Nephron (organoid): ENCODE measurements at regions not wholly inside any gene's neighbourhood (a gene's known extent, or its start where the extent isn't known, plus 50 kb on each side); places are given as distances from the start of the nearest gene placed in this dataset.

Experiments
- H3K27ac Mint-ChIP-seq, 3 experiments: 2 replicates each; pipeline ENCODE4 v1.8.0; 2020; ENCODE audit warnings: mixed read lengths in 3 of 3, mild to moderate bottlenecking in 2 of 3, moderate library complexity in 1 of 3
- H3K27me3 Mint-ChIP-seq: 2 replicates; pipeline ENCODE4 v1.8.0; 2021; ENCODE audit warnings: low read depth, mild to moderate bottlenecking, moderate library complexity, mixed read lengths
- H3K36me3 Mint-ChIP-seq: 2 replicates; pipeline ENCODE4 v1.8.0; 2020; ENCODE audit warnings: low read depth, mixed read lengths
- H3K4me1 Mint-ChIP-seq: 2 replicates; pipeline ENCODE4 v1.8.0; 2020; ENCODE audit warnings: mixed read lengths
- H3K4me3 Mint-ChIP-seq, 3 experiments: 2 replicates each; pipeline ENCODE4 v1.8.0; 2020; ENCODE audit warnings: mild to moderate bottlenecking in 3 of 3, mixed read lengths in 3 of 3, moderate library complexity in 2 of 3
- H3K9me3 Mint-ChIP-seq: 2 replicates; pipeline ENCODE4 v1.8.0; 2020; ENCODE audit warnings: mixed read lengths
- TF ChIP-seq, protein P1 (sequence below), 3 experiments: fragments of 200-600 bp; sonication (generic); IDR thresholded peaks; one replicate each; pipeline ENCODE4 v1.5.0; 2021; ENCODE audit warnings: antibody characterized with exemption in 3 of 3; ENCODE audit not compliant: unreplicated experiment in 3 of 3

DNA sequence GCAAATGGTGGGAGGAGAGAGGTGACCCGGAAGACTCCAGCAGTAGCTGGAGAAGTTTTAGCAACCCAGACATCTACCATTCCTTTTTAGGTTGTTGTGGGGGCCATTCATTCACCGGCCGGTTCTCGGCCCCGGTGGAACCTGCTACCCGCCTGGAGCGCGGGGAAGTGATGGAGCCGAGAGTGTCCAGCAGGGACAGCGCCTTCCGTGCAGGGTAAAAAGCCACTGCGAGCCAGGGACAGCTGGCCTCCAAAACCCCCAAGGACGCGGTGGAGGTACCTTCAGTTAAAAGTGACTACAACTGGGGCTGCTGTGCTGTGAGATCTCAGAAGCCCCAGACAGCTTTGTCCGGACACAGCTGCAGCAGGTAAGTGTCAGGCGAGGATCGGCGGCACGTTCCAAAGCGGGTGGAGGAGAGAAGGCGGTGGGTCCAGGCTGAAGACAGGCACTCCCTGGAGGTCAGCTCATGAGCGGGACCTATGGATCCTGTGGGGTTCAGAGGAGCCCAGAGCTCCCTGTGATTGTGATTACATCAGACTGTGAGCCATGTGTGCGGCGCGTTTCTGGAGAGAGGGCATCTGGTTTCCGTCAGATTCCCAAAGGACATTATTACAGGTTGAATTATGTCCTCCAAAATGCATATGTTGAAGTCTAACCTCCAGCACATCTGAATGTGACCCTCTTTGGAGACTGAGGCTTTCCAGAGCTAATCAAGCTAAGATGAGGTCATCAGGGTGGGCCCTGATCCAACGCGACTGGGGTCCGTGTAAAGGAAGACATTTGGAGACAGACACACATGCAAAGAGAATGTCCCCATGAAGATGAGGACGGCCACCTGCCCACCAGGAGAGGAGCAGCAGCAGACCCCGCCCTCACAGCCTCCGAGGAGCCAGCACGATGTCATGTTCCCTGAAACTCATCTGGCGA, 276.3 kb downstream of the EIPR1 start:
- Mint-ChIP-seq H3K4me1 (peaks cover 41% of the 10 kb centered on the region), H3K27ac (peak overlapping the region in 2 of 3 experiments; percentile 46 to 55), H3K9me3 (no peaks in the 10 kb centered on the region), H3K4me3 (no peak overlapping the region), H3K36me3 (no peaks in the 10 kb centered on the region), H3K27me3 (peaks cover 10% of the 10 kb centered on the region)
- TF ChIP-seq, protein P1, sequence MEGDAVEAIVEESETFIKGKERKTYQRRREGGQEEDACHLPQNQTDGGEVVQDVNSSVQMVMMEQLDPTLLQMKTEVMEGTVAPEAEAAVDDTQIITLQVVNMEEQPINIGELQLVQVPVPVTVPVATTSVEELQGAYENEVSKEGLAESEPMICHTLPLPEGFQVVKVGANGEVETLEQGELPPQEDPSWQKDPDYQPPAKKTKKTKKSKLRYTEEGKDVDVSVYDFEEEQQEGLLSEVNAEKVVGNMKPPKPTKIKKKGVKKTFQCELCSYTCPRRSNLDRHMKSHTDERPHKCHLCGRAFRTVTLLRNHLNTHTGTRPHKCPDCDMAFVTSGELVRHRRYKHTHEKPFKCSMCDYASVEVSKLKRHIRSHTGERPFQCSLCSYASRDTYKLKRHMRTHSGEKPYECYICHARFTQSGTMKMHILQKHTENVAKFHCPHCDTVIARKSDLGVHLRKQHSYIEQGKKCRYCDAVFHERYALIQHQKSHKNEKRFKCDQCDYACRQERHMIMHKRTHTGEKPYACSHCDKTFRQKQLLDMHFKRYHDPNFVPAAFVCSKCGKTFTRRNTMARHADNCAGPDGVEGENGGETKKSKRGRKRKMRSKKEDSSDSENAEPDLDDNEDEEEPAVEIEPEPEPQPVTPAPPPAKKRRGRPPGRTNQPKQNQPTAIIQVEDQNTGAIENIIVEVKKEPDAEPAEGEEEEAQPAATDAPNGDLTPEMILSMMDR (IDR thresholded peaks at IDR 0.05; ENCODE audit: unreplicated experiment in 3 of 3) = no peak

DNA sequence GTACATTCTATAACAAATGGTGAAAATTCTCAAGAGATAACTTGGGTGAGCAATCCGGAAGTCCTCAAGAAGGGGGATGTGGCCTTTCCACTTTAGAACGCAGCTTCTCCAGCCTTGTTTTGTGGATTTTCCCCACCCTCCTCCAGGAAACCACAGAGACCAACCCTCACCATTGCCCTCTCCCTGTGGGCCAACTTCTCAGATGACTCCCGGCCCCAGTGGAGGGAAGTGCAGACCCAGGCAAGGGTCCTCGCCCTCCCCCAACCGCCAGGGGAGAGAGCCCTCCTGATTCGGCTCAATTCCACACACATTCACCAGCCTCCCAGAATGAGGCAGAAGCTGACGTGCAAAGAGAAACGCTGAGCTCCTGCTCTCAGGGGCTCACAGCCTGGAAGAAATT, 277.2 kb downstream of the EIPR1 start:
- no peaks in the 10 kb centered on the region for H3K36me3 Mint-ChIP-seq
- no peak overlapping the region for H3K4me3 Mint-ChIP-seq
- H3K9me3 Mint-ChIP-seq = no peaks in the 10 kb centered on the region

DNA sequence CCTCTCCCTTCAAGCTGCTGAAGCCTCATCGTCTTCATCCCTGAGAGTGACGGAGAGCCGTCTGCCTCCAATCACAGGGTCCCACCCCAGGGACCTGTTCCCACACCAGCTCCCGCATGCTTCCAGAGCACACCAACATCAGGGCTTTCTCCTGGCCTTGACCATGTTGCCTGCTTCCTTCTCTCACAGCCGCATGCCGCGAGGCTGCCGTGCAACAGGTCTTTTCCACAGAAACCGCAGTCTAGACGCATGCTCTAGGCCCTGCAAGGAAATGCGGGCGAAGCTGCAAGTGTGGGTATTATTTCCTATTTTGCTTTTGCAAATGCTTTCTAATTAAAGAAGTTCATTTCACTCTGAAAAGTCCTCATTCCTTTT, 277.8 kb downstream of the EIPR1 start:
- Mint-ChIP-seq H3K27me3 (peaks cover 10% of the 10 kb centered on the region), H3K27ac (no peak overlapping the region), H3K4me3 (no peak overlapping the region), H3K9me3 (no peaks in the 10 kb centered on the region), H3K36me3 (no peaks in the 10 kb centered on the region), H3K4me1 (peaks cover 30% of the 10 kb centered on the region)
- TF ChIP-seq, protein P1 (IDR thresholded peaks at IDR 0.05; ENCODE audit: unreplicated experiment in 3 of 3) = no peak

More for the DNA sequence above, 277.2 kb downstream of the EIPR1 start:
- no peak overlapping the region for H3K27ac Mint-ChIP-seq
- TF ChIP-seq, protein P1 (IDR thresholded peaks at IDR 0.05; ENCODE audit: unreplicated experiment in 3 of 3) = no peak
- H3K4me1 Mint-ChIP-seq = peaks cover 35% of the 10 kb centered on the region
- peaks cover 10% of the 10 kb centered on the region for H3K27me3 Mint-ChIP-seq

DNA sequence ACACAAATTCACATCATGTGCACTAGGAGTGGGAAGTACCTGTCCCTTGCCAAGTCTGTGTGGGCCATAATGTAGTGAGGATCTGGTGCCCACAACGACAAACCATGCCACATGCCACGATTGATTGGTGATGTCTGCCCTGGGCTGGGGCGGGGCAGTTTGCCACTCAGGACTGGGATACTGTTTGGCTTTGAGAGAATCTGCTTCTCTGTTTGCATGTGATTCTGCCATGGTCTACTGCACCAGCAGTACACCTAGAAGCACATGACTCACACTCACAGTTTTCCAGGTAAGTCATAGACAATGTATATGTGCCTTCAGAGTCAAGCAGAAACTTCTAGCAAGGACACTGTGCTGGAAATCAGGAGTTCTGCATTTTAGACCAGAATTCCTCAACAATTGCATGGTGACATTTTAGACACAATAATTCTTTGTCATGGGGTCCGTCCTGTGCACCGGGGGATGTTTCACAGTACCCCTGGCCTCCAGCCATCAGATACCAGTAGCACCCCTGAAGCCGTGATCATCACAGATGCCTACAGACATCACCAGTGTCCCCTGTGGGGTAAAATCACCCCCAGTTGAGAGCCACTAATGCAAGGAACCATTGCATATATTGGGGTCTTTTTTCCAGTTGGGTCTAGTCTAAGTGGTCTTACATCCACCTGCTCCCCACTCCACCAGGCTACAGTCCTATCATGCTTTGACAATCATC, 278.3 kb downstream of the EIPR1 start:
- TF ChIP-seq, protein P1 (IDR thresholded peaks at IDR 0.05; ENCODE audit: unreplicated experiment in 3 of 3) = no peak
- Mint-ChIP-seq H3K27ac (no peak overlapping the region), H3K27me3 (peaks cover 10% of the 10 kb centered on the region), H3K4me3 (no peak overlapping the region), H3K36me3 (no peaks in the 10 kb centered on the region), H3K9me3 (no peaks in the 10 kb centered on the region), H3K4me1 (peaks cover 24% of the 10 kb centered on the region)

DNA sequence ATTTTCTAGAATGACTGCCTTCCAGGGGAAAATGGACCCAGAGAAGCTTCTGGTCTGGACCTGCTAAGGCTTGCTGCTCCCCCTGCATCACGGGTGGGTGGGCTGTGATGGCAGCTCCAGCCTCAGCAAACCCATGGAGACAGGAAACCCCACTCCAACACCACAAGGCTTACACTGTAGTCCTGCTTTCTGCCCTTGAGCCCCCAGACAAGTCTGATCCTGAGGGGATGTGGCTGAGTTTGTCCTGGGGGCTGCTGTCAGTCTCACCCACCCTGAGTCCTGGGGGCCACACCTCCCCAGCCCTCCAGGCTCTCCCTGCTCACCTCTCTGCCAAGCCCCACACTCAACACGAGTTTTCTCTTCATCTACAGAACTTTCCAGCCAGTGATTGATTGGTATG, 279.4 kb downstream of the EIPR1 start:
- Mint-ChIP-seq H3K4me3 (no peak overlapping the region), H3K4me1 (peaks cover 14% of the 10 kb centered on the region), H3K27ac (no peak overlapping the region), H3K9me3 (no peaks in the 10 kb centered on the region), H3K36me3 (no peaks in the 10 kb centered on the region), H3K27me3 (peaks cover 10% of the 10 kb centered on the region)
- TF ChIP-seq, protein P1 (IDR thresholded peaks at IDR 0.05; ENCODE audit: unreplicated experiment in 3 of 3) = no peak
